NOMO-1 treated with DMSO at 0.1 percent for 48 hours (cell line): ENCODE measurements at regions not wholly inside any gene's neighbourhood (a gene's known extent, or its start where the extent isn't known, plus 50 kb on each side); places are given as distances from the start of the nearest gene placed in this dataset.

Experiments used
- DNase-seq: peaks from one replicate; lab custom pipeline; 2025; ENCODE audit not compliant: unreplicated experiment; lab: John Stamatoyannopoulos, UW

- no peak for DNase-seq
Observed at GRCh38 chr2:220096406-220096805, 469.0 kb downstream of the SLC4A3 start.

- DNase-seq, result no peak
Observed at GRCh38 chr2:220101980-220102379, 474.6 kb downstream of the SLC4A3 start.

DNA sequence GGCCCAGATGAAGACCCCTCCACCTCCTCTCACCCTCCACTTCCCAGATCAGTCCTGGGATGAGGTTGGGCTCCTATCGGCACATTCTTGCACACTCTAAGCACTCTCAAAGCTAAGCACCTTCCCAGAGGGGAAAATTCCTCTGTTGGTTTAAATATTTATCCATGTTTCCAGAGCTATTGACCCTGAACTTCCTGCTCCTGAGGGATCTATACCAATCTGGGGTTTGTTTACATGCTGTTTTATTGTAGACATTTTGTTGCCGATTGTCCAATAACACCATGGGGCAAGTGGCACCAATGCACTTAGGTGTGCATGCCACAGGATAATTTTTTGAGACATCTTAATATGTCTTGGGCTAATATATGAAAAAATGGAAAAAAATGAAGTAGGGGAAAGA is 476.2 kb downstream of the SLC4A3 start:
- DNase-seq, result no peak

DNA sequence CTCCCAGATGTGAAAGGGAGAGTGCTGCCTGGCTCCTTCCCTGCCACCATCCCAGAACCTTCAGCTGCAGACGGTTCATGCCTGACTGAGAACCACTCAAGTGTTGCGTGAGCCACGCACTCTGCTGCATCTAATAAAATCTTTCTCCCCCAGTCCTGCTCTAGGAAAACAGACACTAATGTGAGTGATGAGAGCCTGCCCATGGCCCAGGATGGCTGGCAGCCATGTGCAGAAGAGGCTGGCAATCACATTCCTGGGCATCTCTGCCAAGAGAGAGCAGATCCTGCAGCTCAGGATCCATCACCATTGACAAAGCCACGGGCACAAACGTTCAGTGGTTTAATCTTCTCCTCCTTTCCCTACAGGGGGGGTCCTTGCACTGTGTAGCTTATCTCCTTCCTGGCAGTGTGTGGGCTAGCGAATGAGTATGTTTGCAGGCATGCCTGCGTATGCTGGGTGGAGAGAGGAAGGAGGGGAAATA is 477.5 kb downstream of the SLC4A3 start:
- DNase-seq, result no peak

GRCh38 chr2:220106065-220106464 is 478.6 kb downstream of the SLC4A3 start:
- no peak for DNase-seq

DNA sequence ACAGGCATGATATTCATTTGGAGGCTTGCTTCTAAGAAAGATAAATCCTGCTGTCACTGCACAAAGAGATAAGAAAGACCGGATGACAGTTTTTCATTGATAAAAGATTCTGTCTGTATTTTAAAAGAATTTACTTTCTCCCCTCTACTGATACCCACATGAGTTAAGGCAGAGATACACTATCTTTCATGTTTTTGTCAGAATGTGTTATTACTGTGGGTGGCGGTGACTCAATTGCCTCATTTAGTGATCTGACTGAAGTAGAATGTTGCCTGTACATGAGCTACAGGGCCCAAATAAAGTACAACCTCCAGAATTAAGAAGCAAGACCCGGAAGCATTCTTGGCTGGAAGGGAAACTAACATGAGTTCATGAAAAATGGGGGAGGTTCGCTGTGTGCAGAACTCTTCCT is 480.0 kb downstream of the SLC4A3 start:
- DNase-seq, result no peak

DNA sequence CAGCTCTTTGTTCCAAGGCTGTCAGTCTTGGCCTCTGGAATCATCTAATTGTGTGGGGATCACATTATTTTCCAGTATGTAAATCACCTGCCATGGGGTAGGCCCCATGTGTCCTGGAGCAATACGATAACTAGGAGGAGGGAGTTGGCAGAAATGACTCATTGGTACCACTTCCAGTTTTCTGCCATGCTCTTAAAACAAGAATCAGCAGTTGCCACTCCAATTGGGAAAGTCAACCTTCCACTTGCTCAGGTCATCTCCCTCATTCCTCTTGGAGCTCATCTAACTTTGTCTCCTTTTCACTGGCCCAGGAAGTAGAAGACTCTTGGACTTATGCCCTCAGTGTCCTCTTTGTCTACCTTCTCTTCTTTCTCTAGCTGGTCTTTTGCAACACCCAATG is 487.0 kb downstream of the SLC4A3 start:
- DNase-seq, result no peak

DNA sequence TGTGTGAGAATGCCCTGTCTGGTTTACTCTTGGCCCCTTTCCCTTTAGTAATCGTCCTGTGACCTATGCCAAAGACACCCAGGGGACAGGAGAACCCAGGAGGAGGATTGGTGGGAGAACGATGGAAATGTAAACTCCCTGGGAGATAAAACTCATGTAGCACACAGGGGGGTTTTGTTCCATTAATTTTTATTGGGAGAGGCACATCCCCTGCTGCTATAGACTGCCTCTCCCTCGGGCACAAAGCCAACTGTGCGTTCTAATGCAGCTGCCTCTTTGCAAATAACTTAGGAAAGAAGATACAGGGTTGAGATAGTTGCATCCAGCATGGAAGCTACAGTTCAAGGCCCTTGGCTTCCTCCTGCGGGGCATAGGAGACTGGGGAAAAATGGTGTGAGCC is 489.6 kb downstream of the SLC4A3 start:
- no peak for DNase-seq

DNA sequence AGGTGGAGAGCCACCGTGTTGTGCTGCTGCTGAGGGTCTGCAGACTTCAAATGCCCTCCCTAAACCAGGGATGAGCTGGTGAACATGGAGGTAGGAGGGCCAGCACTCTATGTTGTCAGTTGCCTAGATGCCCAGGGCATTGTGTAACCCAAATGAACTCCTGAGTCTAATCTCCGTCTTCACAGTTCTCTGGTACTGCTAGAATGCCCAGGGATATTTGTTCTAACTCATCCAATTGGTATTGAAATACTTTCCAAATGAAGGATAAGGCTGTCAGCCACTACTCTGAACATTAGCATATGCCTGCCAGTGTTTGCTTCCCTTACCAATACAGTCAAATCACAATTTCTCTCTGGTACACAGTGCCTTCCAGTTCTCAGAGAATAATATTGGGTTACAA is 492.6 kb downstream of the SLC4A3 start:
- no peak for DNase-seq

DNA sequence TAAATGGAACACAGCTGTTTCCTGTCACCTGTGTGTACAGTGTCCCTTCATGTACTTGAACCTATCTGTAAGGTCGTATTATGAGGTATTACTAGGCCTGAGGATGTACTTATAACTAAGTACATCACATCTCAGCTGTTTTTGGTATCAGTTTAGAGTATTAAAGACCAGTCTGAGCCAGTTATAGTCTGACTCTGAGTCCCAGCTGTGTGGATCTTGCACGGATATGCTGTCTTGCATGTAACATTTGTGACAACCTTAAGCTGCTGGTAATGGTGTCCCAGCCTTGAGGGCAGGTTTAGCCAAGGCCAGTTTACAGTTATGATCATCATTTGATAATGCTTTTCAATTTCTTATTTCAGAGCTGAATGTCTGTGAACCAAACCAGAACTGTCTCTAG is 496.3 kb downstream of the SLC4A3 start:
- DNase-seq, result no peak

DNA sequence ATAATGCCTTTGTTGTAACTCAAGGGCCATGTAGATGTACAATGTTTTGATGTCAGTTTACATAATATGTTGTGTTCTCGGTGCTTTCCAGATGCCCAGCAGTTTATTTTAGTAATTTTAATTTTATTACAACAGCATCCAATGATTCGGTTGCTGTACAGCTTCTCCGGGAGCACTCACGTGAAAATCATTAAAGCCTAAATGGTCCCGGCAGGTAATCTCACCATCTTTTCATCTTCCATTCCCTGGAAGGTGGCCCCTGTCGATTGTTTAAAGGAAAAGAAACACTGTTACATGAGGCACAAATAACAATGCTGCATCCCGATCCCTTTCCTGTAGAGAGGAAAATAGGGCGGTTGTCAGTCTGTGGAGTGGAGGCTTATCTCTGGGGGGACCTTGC is 498.1 kb downstream of the SLC4A3 start:
- DNase-seq, result no peak

DNA sequence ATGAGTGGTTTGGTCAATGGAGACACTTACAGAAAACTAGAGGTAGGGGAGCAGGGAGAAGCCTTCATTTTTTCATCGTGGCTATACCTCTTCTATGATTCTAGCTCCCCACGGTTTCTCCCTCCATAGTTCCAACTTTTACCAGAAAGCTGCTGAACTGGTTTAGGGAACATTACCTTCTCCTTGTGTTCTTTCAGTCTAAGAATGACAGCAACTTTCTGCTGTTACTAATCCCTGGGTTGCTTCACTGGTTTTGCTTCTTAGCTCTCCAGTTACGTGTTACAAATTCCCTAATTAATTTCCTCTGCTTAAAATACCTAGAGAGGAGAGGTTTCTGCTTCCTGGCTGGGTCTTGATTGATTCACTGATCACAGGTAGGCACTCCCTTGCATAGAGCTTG is 499.9 kb downstream of the SLC4A3 start:
- no peak for DNase-seq

DNA sequence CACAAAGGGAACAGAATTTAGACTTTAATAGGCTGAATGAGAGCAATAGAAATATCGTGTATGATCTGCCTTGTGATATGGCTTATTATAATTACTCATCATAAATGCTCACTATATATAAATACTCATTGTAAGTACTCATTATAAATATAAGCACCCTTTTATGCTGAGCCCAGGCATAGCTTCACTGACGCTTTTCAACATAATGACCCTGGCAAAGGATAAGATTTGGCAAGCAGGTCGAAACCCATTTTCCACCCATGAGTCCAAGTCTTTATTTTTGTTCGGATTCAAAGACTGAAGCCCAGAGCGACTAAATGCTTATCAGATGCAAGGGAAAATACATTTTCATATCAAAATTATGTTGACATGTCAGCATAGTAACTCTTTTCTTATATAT is 500.4 kb downstream of the SLC4A3 start:
- DNase-seq, result no peak

- DNase-seq, result no peak
Observed at GRCh38 chr2:220129391-220129790, 502.0 kb downstream of the SLC4A3 start.

DNA sequence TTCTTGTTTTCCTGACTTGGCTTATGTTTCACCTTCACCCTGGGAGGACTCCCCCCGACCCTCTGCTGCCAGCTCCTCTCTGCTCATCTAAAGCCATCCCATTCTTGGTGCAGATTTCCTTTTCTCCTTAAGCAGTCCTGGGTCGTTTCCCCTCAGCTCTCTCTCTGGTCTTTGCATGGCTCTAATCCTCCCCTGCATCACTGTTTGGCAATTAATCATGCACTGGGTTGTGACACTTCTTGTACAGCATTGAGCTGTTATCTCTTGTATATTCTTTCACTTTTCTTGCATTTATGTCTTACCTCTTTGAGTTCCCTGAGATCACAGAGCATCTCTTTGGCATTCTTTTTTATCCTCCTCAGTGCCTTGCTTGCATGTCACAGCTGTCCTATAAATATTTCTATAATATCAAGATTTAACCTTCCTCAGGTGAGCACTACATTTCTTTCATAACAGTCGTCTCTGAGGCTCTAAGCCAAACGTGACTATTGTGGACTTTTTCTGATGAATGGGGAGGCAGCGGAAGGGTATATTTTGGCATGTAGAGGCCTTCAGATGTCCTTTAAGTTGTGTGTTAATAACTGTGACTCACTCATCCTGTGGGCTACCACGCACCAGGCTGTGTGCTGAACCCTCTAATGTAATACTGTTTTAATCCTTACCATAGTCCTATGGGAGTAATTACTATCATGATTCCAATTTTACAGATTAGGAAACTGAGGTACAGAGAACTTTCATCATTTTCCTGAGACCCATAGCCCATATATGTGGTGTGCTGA is 507.5 kb downstream of the SLC4A3 start:
- DNase-seq, result no peak

GRCh38 chr2:220143336-220143735 is 515.9 kb downstream of the SLC4A3 start:
- no peak for DNase-seq

GRCh38 chr2:220144411-220144810 is 517.0 kb downstream of the SLC4A3 start:
- no peak for DNase-seq

- no peak for DNase-seq
Observed at GRCh38 chr2:220147161-220148038, 520.0 kb downstream of the SLC4A3 start.

- DNase-seq, result no peak
Observed at GRCh38 chr2:220148471-220149248, 521.2 kb downstream of the SLC4A3 start.

GRCh38 chr2:220151341-220151740 is 523.9 kb downstream of the SLC4A3 start:
- DNase-seq, result no peak

DNA sequence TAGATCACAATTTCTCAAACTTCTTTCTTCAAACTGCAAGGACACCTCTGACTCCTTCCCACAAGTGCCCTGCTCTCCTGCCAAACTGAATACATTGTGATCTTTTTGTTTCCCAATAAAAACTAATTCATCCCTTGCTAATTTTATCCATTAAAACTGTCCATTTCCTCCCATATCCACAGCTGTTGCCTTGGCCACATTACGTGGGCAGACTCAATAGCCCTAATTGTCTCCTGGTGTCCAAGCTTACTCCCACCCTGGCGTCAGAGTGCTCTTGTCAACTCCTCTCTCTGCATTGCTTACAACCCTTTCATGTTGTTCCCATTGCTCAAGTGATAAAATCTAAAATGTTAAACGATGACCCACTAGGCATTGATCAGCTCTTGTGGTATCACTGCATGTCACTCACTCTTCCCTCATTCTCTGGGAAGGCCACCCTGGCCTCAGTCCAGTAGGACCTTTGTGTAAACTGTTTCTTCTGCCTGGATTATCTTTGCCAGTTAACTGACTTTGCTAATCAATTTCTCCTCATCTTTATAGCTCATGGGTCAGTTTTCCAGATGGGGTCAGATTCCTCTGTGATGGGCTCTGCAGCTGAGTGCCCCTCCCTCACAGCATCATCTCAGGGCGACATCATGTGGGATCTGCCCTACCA is 525.0 kb downstream of the SLC4A3 start:
- DNase-seq, result no peak
